Fibroblast of villous mesenchyme (primary cell): ENCODE measurements at regions not wholly inside any gene's neighbourhood (a gene's known extent, or its start where the extent isn't known, plus 50 kb on each side); places are given as distances from the start of the nearest gene placed in this dataset.

Source experiments
- DNase-seq: peaks from one replicate; pipeline ENCODE4 v3.0.0-alpha.2; 2010; ENCODE audit warnings: low read depth
- H3K4me3 ChIP-seq: 2 replicates; pipeline ENCODE4 v1.5.1; 2011; ENCODE audit warnings: low read depth, mild to moderate bottlenecking, low read length
- CTCF ChIP-seq: IDR thresholded peaks from 2 replicates; pipeline ENCODE4 v1.5.1; 2012; ENCODE audit warnings: low read depth, mild to moderate bottlenecking, low read length; ENCODE audit not compliant: insufficient read depth

GRCh38 chr2:130264501-130264900 is 66.3 kb upstream of the TUBA3E start:
- no peak for TF ChIP-seq CTCF
- H3K4me3 ChIP-seq = no peak overlapping the region
- no peak for DNase-seq

- no peak overlapping the region for H3K4me3 ChIP-seq
- no peak for DNase-seq
- no peak for TF ChIP-seq CTCF
These were observed 65.8 kb upstream of the TUBA3E start for GRCh38 chr2:130264046-130264445.

- no peak for DNase-seq
- no peak for TF ChIP-seq CTCF
These were observed 65.4 kb upstream of the TUBA3E start for GRCh38 chr2:130263606-130264005.

GRCh38 chr2:130261970-130262760 is 63.9 kb upstream of the TUBA3E start:
- H3K4me3 ChIP-seq = no peak overlapping the region
- peak; percentile 7 for DNase-seq
- no peak for TF ChIP-seq CTCF

More at GRCh38 chr2:130263606-130264005, 65.4 kb upstream of the TUBA3E start:
- H3K4me3 ChIP-seq = no peak overlapping the region

- TF ChIP-seq CTCF = no peak
- no peak overlapping the region for H3K4me3 ChIP-seq
- no peak for DNase-seq
These were observed 62.9 kb upstream of the TUBA3E start for GRCh38 chr2:130261099-130261498.

GRCh38 chr2:130259594-130259993 is 61.4 kb upstream of the TUBA3E start:
- DNase-seq = no peak
- no peak overlapping the region for H3K4me3 ChIP-seq
- TF ChIP-seq CTCF = no peak

GRCh38 chr2:130258356-130258755 is 60.1 kb upstream of the TUBA3E start:
- no peak overlapping the region for H3K4me3 ChIP-seq
- no peak for TF ChIP-seq CTCF
- no peak for DNase-seq
